Activated naive CD8-positive, alpha-beta T cell (primary cell): ENCODE measurements at regions not wholly inside any gene's neighbourhood (a gene's known extent, or its start where the extent isn't known, plus 50 kb on each side); places are given as distances from the start of the nearest gene placed in this dataset.

ENCODE experiments used
- H3K27ac Mint-ChIP-seq: one replicate; pipeline ENCODE4 v1.8.0; 2021; ENCODE audit warnings: mixed read lengths
- H3K27me3 Mint-ChIP-seq: one replicate; pipeline ENCODE4 v1.8.0; 2021; ENCODE audit warnings: mixed read lengths
- H3K36me3 Mint-ChIP-seq: one replicate; pipeline ENCODE4 v1.8.0; 2021; ENCODE audit warnings: mixed read lengths
- H3K4me1 Mint-ChIP-seq: one replicate; pipeline ENCODE4 v1.8.0; 2021; ENCODE audit warnings: low read depth, mixed read lengths
- H3K4me3 Mint-ChIP-seq: one replicate; pipeline ENCODE4 v1.8.0; 2021; ENCODE audit warnings: mild to moderate bottlenecking, mixed read lengths
- H3K9me3 Mint-ChIP-seq: one replicate; pipeline ENCODE4 v1.8.0; 2021; ENCODE audit warnings: low read depth, mixed read lengths

DNA sequence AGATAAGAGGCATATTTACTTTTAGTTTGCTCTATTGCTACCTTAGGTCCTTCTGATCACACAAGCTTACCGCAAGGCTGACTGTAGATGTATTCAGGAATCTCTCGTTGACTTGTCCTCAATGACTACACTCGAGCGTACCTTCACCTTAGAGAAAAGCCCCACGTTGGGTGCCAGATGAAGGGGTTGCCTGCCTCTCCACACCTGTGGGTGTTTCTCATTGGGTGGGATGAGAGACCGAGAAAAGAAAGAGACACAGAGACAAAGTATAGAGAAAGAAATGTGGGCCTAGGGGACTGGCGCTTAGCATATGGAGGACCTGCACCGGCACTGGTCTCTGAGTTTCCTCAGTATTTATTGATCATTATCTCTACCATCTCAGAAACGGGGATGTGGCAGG, 51.8 kb downstream of the ASCL4 start:
- Mint-ChIP-seq H3K4me1 (no peaks in the 10 kb centered on the region), H3K4me3 (no peak overlapping the region), H3K27me3 (peaks cover 19% of the 10 kb centered on the region), H3K36me3 (peaks cover 15% of the 10 kb centered on the region), H3K9me3 (peaks cover 28% of the 10 kb centered on the region), H3K27ac (no peak overlapping the region)

DNA sequence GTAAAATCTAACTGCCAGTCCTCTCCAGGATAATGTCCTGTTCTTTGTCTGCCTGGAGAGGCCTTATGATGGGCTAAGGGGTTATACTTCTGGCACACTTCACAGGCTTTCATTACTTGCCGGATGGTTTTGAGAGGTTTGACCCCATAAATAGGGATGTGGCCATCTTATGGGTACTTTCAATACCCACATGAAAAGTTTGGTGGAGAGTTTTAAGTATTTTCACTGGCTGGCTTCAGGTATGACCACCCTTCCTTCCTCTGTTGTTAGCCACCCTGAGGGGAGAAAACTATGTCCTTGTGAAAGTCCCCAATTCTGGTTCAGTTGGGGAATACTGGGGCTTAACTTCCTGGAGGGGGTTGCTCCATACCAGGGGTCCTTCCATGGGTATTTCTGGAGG, 54.8 kb downstream of the ASCL4 start:
- Mint-ChIP-seq H3K27ac (no peak overlapping the region), H3K4me3 (no peak overlapping the region), H3K27me3 (peaks cover 25% of the 10 kb centered on the region), H3K4me1 (no peaks in the 10 kb centered on the region), H3K36me3 (peaks cover 12% of the 10 kb centered on the region), H3K9me3 (peaks cover 28% of the 10 kb centered on the region)

DNA sequence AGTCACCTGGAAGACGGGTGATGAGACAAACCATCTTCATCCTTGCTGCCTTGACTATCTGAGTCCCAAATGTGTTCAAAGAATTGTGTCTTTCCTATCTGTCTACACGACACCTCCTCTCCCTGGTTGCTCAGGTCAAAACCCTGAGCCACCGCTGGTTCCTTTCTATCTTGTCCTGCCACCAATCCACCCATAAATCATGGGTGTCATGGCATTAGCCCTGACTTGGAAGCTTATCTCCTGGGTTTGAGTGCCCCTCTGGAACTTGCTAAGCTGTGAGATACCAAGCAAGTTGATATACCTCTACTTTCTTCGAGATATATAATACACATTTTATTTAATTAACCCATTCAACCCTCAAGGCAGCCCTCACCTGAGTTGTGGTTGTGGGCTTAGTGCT, 57.9 kb downstream of the ASCL4 start:
- Mint-ChIP-seq H3K4me1 (no peaks in the 10 kb centered on the region), H3K27me3 (peaks cover 24% of the 10 kb centered on the region), H3K9me3 (peaks cover 5% of the 10 kb centered on the region), H3K27ac (no peak overlapping the region), H3K4me3 (no peak overlapping the region), H3K36me3 (peaks cover 7% of the 10 kb centered on the region)

DNA sequence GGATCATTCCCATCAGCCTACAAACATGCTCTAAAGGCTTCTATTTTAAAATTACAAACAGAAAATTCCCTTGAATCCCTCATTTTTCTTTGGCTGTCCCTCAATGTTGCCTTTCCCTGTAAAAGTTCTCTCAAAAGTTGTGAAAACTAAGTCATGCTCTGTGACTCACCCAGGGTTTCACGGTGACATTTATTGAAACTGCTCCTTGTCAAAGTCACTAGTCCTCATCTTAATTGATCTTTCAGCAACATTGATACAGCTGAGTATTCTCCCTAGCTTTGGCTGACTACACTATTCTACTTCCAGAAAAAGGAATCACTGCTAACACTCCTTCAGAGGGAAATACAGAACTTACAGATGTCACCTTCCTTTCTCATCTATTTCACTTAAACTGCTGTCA, 65.7 kb downstream of the ASCL4 start:
- Mint-ChIP-seq H3K27ac (no peak overlapping the region), H3K4me3 (no peak overlapping the region), H3K27me3 (peaks cover 20% of the 10 kb centered on the region), H3K4me1 (peaks cover 3% of the 10 kb centered on the region), H3K9me3 (no peaks in the 10 kb centered on the region), H3K36me3 (no peaks in the 10 kb centered on the region)

DNA sequence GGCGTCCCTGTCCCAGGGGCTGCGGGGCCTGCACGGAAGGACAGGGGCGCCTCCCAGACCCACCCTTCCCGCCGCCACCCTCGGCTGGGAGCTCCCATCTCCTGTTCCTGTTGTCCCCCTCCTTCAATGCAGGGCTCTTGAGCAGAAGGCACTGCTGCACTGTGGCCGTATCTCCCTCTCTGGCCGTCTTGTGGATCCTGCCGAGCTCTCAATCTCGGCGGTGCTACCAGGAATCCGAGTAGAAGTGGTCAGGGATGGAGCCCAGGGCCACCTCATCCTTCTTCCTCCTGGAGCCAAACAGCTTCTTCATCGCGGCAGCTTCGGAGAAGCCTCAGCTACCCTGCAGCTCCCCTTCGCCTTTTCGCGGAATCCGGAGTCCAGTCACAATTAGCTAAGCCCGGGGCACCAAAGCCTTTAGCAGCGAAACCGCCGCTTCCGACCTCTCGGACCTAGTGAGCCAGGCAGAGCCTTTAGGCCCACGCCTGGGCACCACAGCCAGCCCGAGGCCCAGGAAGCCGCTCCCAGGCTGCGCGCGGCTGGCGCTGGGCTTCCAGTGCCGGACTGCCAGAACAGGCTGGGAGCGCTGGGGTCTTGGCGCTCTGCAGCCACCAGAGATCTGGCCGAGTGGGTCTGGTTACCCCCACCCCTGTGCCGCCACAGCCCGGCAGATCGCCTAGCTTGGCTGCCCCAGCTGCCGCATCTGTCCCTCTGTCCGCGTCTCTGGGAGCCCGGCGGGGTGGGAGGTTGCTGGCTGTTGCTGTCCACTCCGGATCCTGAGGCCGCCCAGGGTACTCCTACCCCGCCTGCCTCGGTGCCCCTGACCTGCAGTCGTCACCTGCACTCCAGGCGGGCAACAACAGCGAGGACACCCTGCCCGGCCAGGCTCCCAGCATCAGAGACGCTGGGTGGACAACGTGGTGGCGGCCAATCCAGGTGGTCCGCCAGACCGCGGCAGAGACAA, 69.1 kb downstream of the ASCL4 start:
- no peaks in the 10 kb centered on the region for H3K9me3 Mint-ChIP-seq
- H3K27me3 Mint-ChIP-seq: peaks cover 28% of the 10 kb centered on the region
- no peaks in the 10 kb centered on the region for H3K36me3 Mint-ChIP-seq
- no peak overlapping the region for H3K27ac Mint-ChIP-seq
- H3K4me1 Mint-ChIP-seq: peaks cover 3% of the 10 kb centered on the region
- peak overlapping the region; percentile 53 for H3K4me3 Mint-ChIP-seq

DNA sequence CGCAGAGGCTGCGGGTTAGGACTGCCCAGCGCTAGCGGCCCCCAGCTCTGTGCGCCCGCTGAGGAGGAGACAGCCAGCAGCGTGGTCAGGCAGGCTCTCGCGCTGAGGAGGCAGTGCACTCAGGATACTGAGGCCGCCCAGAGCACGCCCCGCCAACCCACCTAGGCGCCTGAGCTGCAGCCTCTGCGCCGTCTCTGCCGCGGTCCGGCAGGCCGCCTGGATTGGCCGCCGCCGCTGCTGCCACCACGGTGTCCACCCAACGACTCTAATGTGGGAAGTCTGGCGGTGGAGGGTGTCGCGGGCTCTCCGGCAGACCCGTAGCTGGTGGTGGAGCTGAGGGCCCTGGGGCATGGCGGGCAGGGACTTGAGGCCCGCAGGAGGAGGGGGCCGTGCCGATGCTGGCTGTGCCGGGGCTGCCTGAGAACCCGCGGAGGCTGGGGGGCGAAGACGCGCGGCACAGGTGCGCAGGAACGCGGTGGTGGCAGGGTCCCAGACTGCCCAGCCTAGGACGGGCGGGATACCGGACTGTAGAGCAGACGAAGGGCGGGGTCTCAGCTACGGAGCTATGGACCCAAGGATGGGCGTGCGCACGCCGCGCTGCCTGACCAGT, 69.9 kb downstream of the ASCL4 start:
- no peak overlapping the region for H3K4me3 Mint-ChIP-seq
- H3K27ac Mint-ChIP-seq: no peak overlapping the region
- H3K9me3 Mint-ChIP-seq: no peaks in the 10 kb centered on the region
- H3K27me3 Mint-ChIP-seq: peaks cover 31% of the 10 kb centered on the region
- no peaks in the 10 kb centered on the region for H3K36me3 Mint-ChIP-seq
- H3K4me1 Mint-ChIP-seq: peaks cover 3% of the 10 kb centered on the region

DNA sequence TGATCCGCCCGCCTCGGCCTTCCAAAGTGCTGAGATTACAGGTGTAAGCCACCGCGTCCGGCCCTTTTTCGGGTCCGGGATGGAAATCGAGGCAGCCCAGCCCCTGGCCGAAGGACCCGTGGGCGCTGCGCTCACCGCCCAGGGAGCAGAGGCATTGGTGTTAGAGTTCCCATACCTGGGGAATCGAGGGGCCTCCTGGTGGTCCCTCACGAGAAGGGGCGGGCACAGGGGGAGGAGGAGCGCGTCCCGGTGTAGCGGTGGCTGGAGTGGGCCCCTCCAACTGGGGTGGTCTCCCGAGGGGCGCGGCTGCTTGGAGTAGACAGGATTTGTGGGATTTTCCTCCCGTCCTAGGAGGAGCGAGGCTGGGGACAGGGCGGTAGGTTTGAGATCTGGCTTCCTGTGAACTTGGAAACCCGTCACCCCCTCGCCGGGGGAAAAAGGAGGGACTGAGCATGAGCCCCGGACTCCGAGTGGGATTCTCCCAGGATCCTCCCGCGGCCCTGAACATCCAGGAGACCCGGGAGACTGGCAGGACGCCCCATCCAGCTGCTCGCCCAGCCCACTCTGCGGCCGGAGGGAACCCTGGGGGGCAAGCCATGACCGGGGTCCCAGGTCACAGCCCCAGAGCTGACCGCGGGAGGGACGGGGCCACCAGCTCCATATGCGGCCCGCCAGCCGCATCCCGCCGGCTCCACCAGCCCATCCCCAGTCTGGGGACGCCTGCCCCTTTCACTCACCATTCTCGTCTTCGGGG, 70.9 kb downstream of the ASCL4 start:
- Mint-ChIP-seq H3K27me3 (peaks cover 27% of the 10 kb centered on the region), H3K9me3 (no peaks in the 10 kb centered on the region), H3K4me1 (peaks cover 3% of the 10 kb centered on the region), H3K27ac (no peak overlapping the region), H3K36me3 (no peaks in the 10 kb centered on the region), H3K4me3 (no peak overlapping the region)

DNA sequence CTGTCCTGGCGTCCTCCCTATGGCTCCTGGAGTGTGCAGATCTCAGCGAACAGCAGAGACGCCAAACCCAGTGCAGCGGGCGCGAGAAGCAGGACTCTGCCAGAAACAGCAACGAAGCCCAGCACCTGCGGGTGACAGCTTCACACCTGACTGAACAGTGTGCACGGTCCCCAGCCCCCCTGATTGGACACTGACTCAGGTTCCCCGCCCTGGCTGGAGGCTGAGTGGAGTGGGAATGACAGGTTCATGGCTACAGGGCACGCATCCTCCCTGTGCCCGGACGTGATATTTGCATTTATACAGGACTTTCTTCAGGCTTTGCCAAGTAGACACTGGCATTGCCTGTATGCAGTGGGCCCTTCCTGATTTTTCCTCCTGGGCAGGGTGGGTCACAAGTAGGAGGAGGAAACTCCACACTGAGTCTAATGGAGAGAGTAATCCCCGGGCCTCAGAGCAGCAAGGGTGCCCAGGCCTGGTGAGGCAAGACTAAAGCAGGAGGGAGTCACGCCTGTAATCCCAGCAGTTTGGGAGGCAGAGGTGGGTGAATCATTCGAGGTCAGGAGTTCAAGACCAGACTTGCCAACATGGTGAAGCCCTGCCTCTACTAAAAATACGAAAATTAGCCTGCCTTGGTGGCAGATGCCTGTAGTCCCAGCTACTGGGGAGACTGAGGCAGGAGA, 71.6 kb downstream of the ASCL4 start:
- peaks cover 26% of the 10 kb centered on the region for H3K27me3 Mint-ChIP-seq
- no peak overlapping the region for H3K4me3 Mint-ChIP-seq
- H3K27ac Mint-ChIP-seq: no peak overlapping the region
- peaks cover 3% of the 10 kb centered on the region for H3K4me1 Mint-ChIP-seq
- no peaks in the 10 kb centered on the region for H3K36me3 Mint-ChIP-seq
- H3K9me3 Mint-ChIP-seq: no peaks in the 10 kb centered on the region

DNA sequence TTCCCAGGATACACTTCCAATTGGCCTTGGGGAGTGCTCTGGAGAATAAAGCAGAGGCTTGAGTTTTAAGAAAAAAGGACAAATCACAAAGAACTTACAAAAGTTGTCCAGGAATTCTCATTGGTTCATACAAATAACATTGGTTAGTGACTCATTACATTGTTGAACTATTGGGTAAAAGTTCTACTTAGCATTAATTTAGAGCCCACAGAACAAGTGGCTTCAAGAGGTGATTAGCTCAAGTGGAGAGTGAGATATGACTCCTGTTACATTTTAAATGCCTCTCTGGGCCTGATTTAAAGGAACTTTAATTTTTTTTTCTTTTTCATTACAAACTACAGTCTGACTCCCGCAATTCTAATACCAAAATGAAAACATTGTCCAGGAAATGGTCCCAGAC, 72.9 kb downstream of the ASCL4 start:
- no peak overlapping the region for H3K4me3 Mint-ChIP-seq
- H3K9me3 Mint-ChIP-seq: no peaks in the 10 kb centered on the region
- H3K27ac Mint-ChIP-seq: no peak overlapping the region
- peaks cover 3% of the 10 kb centered on the region for H3K4me1 Mint-ChIP-seq
- peaks cover 25% of the 10 kb centered on the region for H3K27me3 Mint-ChIP-seq
- no peaks in the 10 kb centered on the region for H3K36me3 Mint-ChIP-seq

DNA sequence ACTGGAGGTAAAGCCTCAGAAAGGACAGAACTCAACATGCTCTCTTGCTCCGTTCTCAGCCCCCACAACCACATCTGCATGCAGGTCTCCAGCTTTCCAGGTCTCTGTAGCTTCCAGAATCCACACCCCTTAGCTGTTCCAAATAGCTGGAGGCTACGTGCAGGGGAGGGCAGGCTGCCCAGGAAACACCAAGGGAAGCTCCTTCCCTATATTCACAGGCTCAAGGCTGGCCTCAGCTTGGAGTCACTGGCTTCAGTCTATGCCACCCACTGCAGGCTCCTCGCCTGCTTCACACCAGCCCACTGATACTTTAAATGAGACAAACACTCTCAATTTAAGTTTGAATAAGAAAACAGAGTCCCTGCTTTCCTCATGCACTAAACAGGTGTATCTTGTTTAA, 73.3 kb downstream of the ASCL4 start:
- Mint-ChIP-seq H3K27me3 (peaks cover 25% of the 10 kb centered on the region), H3K4me3 (no peak overlapping the region), H3K4me1 (peaks cover 3% of the 10 kb centered on the region), H3K36me3 (no peaks in the 10 kb centered on the region), H3K9me3 (no peaks in the 10 kb centered on the region), H3K27ac (no peak overlapping the region)

DNA sequence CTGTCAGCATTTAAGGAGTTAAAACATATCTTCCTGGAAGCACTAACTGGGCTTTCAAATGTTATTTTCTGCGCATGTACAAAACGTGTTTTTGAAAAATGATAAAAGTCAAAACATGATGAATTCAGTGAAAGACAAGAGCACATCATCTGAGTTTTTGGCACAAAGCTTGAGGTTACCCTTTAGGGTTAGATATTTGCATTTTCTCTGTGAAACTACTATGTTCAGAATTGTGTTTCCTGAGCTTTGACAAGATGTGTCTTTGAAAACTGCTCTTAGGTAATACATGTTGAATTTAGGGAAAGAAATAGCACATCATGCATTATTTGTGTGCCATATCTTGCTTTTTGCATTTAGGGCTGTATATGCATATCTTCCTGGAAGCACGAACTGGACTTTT, 79.0 kb downstream of the ASCL4 start:
- Mint-ChIP-seq H3K27ac (no peak overlapping the region), H3K27me3 (peaks cover 19% of the 10 kb centered on the region), H3K36me3 (no peaks in the 10 kb centered on the region), H3K4me1 (no peaks in the 10 kb centered on the region), H3K9me3 (no peaks in the 10 kb centered on the region), H3K4me3 (no peak overlapping the region)

DNA sequence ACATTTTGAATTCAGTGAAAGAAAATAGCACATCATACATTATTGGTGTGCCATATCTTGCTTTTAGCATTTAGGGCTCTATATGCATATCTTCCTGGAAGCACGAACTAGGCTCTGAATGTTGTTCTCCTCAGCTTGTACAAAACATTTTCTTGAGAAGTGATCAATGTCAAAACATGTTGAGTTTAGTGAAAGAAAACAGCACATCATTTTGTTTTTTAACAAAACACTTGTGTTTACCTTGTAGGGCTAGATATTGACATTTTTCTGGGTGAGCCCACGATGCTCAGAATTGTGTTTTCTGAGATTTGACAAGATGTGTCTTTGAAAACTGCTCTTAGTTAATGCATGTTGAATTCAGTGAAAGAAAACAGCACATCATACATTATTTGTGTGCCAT, 81.0 kb downstream of the ASCL4 start:
- H3K27ac Mint-ChIP-seq: no peak overlapping the region

DNA sequence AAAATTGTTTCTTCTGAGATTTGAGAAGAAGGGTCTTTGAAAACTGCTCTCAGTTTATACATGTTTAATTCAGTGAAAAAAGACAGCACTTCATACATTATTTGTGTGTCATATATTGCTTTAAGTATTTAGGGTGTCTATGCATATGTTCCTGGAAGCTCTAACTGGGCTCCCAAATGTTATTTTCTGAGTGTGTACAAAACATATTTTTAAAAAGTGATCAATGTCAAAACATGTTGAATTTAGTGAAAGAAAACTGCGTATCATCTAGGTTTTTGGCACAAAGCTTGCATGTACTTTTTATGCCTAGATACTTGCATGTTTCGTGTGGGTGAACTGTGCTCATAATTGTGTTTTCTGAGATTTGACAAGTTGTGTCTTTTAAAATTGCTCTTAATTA, 81.6 kb downstream of the ASCL4 start:
- Mint-ChIP-seq H3K36me3 (no peaks in the 10 kb centered on the region), H3K4me3 (no peak overlapping the region), H3K27me3 (peaks cover 23% of the 10 kb centered on the region), H3K9me3 (no peaks in the 10 kb centered on the region), H3K27ac (no peak overlapping the region), H3K4me1 (no peaks in the 10 kb centered on the region)

More for the DNA sequence above, 81.0 kb downstream of the ASCL4 start:
- H3K4me3 Mint-ChIP-seq: no peak overlapping the region
- no peaks in the 10 kb centered on the region for H3K4me1 Mint-ChIP-seq
- peaks cover 19% of the 10 kb centered on the region for H3K27me3 Mint-ChIP-seq
- no peaks in the 10 kb centered on the region for H3K9me3 Mint-ChIP-seq
- H3K36me3 Mint-ChIP-seq: no peaks in the 10 kb centered on the region

DNA sequence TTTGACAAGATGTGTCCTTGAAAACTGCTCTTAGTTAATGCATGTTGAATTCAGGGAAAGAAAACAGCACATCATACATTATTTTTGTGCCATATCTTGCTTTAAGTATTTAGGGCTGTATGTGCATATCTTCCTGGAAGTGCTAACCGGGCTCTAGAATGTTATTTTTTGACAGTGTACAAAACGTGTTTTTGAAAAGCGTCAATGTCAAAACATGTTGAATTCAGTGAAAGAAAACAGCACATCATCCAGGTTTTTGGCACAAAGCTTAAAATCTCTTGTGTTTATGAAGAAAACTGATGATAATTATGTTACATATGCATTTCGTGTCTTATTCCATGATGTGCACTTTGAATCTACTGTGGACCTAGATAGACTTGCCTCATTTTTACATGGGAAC, 82.7 kb downstream of the ASCL4 start:
- Mint-ChIP-seq H3K27me3 (peaks cover 26% of the 10 kb centered on the region), H3K36me3 (no peaks in the 10 kb centered on the region), H3K27ac (no peak overlapping the region), H3K9me3 (no peaks in the 10 kb centered on the region), H3K4me1 (no peaks in the 10 kb centered on the region), H3K4me3 (no peak overlapping the region)

DNA sequence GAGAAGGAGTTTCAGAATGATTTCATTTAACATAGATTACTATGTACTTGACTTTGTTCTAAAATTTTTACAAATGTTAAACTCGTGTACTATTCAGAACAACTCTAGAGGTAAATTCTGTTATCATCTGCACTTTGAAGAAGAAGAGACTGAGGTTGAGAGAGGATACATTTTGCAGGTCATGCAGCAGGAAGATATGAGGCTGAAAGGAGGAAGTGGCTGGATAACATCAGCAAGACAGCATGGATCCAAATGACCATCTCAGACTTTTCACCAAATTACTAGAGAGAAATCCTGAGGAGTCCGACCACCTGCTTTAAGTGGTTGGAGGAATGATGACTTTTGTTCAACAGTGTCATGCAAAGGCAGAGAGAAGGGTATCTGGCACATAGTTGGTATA, 84.9 kb downstream of the ASCL4 start:
- H3K4me1 Mint-ChIP-seq: no peaks in the 10 kb centered on the region
- no peaks in the 10 kb centered on the region for H3K9me3 Mint-ChIP-seq
- no peaks in the 10 kb centered on the region for H3K36me3 Mint-ChIP-seq
- H3K27ac Mint-ChIP-seq: no peak overlapping the region
- H3K4me3 Mint-ChIP-seq: no peak overlapping the region
- peaks cover 43% of the 10 kb centered on the region for H3K27me3 Mint-ChIP-seq
